HEK293T (cell line): ENCODE measurements at regions not wholly inside any gene's neighbourhood (a gene's known extent, or its start where the extent isn't known, plus 50 kb on each side); places are given as distances from the start of the nearest gene placed in this dataset.

Source experiments
- ARNT ChIP-seq: fragments of 450-650 bp; IDR thresholded peaks from 2 replicates; pipeline ENCODE4 v1.6.1; 2017; ENCODE audit warnings: mild to moderate bottlenecking
- ELF4 ChIP-seq: fragments of 450-650 bp; IDR thresholded peaks from 2 replicates; pipeline ENCODE4 v1.6.1; 2017; ENCODE audit warnings: antibody characterized with exemption
- FOXA1 ChIP-seq: fragments of 450-650 bp; IDR thresholded peaks from 2 replicates; pipeline ENCODE4 v1.6.1; 2016; ENCODE audit warnings: mild to moderate bottlenecking
- FOXK2 ChIP-seq: fragments of 450-650 bp; IDR thresholded peaks from 2 replicates; pipeline ENCODE4 v1.6.1; 2016; ENCODE audit warnings: mild to moderate bottlenecking
- SP1 ChIP-seq: fragments of 450-650 bp; IDR thresholded peaks from 2 replicates; pipeline ENCODE4 v1.6.1; 2017

DNA sequence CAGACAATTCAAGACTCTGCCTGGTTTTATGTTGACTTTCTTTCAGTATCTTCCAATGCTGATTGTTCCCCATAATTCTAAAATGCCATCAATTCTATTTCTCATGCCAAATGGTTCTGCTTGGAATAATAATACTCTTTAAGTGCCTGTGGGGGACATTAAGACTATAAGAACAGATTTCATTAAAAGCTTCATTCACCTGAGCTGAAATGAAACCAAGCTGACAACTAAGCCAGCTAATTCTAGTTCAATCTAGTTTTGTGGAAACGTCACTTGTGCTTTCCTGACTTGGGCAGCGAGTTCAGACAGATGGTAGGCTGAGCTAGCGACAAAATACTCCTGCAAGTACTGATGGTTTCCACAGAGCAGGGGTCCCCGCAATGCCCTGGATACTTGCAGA, 491.1 kb upstream of the RAB6C start:
- TF ChIP-seq SP1 (no peak), ELF4 (no peak), FOXK2 (no peak), FOXA1 (no peak), ARNT (no peak)
